Muscle of back (tissue), 3 donors: ENCODE measurements at regions not wholly inside any gene's neighbourhood (a gene's known extent, or its start where the extent isn't known, plus 50 kb on each side); places are given as distances from the start of the nearest gene placed in this dataset.
"Not testable (repeated sequence)": the region's sequence is repeated elsewhere in the genome, so short reads cannot be mapped to it uniquely, and the experiment has no call there.

Experiments
- DNase-seq, 3 donors: peaks; one replicate each; pipeline versions ENCODE4 v3.0.0 to v3.0.0-alpha.2; 2013

GRCh38 chr13:78540058-78540457, 63.3 kb downstream of the POU4F1 start:
- no peak for DNase-seq

GRCh38 chr13:78526044-78526443, 77.3 kb downstream of the POU4F1 start:
- DNase-seq: not testable (repeated sequence)

- DNase-seq: no peak
Measured at GRCh38 chr13:78524936-78525335, 78.4 kb downstream of the POU4F1 start.

- peak in 2 of 3 donors; percentile 32 to 57 for DNase-seq
Measured at GRCh38 chr13:78521091-78521490, 82.3 kb downstream of the POU4F1 start.

- no peak for DNase-seq
Measured at GRCh38 chr13:78520425-78520824, 82.9 kb downstream of the POU4F1 start.

GRCh38 chr13:78518482-78518881, 84.9 kb downstream of the POU4F1 start:
- DNase-seq: not testable (repeated sequence)

GRCh38 chr13:78499802-78500201, 103.5 kb downstream of the POU4F1 start:
- DNase-seq: no peak

- peak; percentile 16 to 45 (median 18) for DNase-seq
Measured at GRCh38 chr13:78497702-78498355, 105.5 kb downstream of the POU4F1 start.

- no peak for DNase-seq
Measured at GRCh38 chr13:78491978-78492377, 111.4 kb downstream of the POU4F1 start.

- DNase-seq: not testable (repeated sequence)
Measured at GRCh38 chr13:78490225-78490624, 113.1 kb downstream of the POU4F1 start.

GRCh38 chr13:78487707-78488106, 115.6 kb downstream of the POU4F1 start:
- DNase-seq: no peak

- no peak for DNase-seq
Measured at GRCh38 chr13:78485803-78486202, 117.5 kb downstream of the POU4F1 start.

- DNase-seq: no peak
Measured at GRCh38 chr13:78478183-78478582, 125.2 kb downstream of the POU4F1 start.

GRCh38 chr13:78476910-78477309, 126.4 kb downstream of the POU4F1 start:
- DNase-seq: no peak

- peak; percentile 1 to 23 (median 8) for DNase-seq
Measured at GRCh38 chr13:78468621-78469020, 134.7 kb downstream of the POU4F1 start.

- no peak for DNase-seq
Measured at GRCh38 chr13:78465250-78465649, 138.1 kb downstream of the POU4F1 start.

- DNase-seq: no peak
Measured at GRCh38 chr13:78460176-78460575, 143.2 kb downstream of the POU4F1 start.

GRCh38 chr13:78443839-78444238, 159.5 kb downstream of the POU4F1 start:
- no peak for DNase-seq

- DNase-seq: no peak
Measured at GRCh38 chr13:78437781-78438180, 165.6 kb downstream of the POU4F1 start.

GRCh38 chr13:78436311-78436710, 167.0 kb downstream of the POU4F1 start:
- no peak for DNase-seq

GRCh38 chr13:78431328-78431727, 172.0 kb downstream of the POU4F1 start:
- no peak for DNase-seq

- DNase-seq: no peak
Measured at GRCh38 chr13:78430811-78431210, 172.5 kb downstream of the POU4F1 start.

GRCh38 chr13:78430166-78430791, 173.1 kb downstream of the POU4F1 start:
- DNase-seq: no peak

GRCh38 chr13:78428646-78429045, 174.7 kb downstream of the POU4F1 start:
- no peak for DNase-seq
